ENCODE measurements at regions not wholly inside any gene's neighbourhood (a gene's known extent, or its start where the extent isn't known, plus 50 kb on each side); places are given as distances from the start of the nearest gene placed in this dataset.

GRCh38 chr6:21390532-21391213, 202.9 kb upstream of the SOX4 start:
- TF ChIP-seq, protein P1, sequence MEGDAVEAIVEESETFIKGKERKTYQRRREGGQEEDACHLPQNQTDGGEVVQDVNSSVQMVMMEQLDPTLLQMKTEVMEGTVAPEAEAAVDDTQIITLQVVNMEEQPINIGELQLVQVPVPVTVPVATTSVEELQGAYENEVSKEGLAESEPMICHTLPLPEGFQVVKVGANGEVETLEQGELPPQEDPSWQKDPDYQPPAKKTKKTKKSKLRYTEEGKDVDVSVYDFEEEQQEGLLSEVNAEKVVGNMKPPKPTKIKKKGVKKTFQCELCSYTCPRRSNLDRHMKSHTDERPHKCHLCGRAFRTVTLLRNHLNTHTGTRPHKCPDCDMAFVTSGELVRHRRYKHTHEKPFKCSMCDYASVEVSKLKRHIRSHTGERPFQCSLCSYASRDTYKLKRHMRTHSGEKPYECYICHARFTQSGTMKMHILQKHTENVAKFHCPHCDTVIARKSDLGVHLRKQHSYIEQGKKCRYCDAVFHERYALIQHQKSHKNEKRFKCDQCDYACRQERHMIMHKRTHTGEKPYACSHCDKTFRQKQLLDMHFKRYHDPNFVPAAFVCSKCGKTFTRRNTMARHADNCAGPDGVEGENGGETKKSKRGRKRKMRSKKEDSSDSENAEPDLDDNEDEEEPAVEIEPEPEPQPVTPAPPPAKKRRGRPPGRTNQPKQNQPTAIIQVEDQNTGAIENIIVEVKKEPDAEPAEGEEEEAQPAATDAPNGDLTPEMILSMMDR (IDR thresholded peaks at IDR 0.05; ENCODE audit: insufficient read depth, low read length): no peak
- TF ChIP-seq SPI1 (IDR thresholded peaks at IDR 0.05; ENCODE audit: borderline replicate concordance, low read depth) (no peak), GABPA (IDR thresholded peaks at IDR 0.05; ENCODE audit: low read depth) (no peak), POLR2AphosphoS5 (IDR thresholded peaks at IDR 0.05; ENCODE audit: low read depth) (no peak)

Data from HL-60 (cell line).